HuH-7.5 (cell line): ENCODE measurements at regions not wholly inside any gene's neighbourhood (a gene's known extent, or its start where the extent isn't known, plus 50 kb on each side); places are given as distances from the start of the nearest gene placed in this dataset.
"Not testable (repeated sequence)": the region's sequence is repeated elsewhere in the genome, so short reads cannot be mapped to it uniquely, and the experiment has no call there.

Experiments used
- DNase-seq: peaks from one replicate; pipeline ENCODE4 v3.0.0; 2011; ENCODE audit warnings: low spot score

DNA sequence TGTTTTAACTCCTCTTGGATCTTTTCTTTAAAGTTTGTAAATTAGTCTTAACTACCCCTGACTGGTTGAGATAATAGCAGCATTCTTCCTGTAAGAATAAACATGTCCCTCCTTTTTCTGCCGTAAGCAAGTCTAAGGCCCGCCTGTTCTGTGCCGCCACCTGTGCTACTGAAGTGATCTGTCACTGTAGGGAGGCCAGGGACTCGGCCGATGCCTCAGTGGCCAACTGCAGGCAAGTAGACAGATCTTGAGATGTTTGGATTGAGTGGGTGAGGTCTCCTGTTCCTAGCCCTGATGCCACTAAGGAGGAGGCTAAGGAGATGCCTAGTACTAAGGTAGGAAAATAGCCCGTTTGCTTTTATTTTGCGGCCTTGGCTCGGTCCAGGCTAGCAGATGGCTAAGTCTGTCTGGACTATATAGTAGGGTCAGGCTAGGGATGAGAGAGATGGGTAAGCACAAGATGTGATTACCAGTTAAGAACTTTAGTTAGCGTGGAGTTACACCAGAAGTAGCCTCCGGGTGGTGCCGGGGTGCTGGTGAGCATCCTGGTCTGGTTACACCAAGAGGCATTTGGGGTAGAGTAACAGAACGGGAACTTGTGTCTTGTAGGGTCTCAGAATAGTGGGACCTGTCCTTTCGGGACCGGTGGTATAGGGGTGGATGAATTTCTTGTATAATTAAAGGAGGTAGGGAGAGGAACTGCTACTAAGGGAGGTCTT lies 584.2 kb downstream of the SUCLG1 start:
- no peak for DNase-seq

GRCh38 chr2:83874066-83874465 lies 585.0 kb downstream of the SUCLG1 start:
- DNase-seq, result no peak

GRCh38 chr2:83873110-83873509 lies 586.0 kb downstream of the SUCLG1 start:
- no peak for DNase-seq

- DNase-seq, result no peak
Observed at GRCh38 chr2:83866211-83866610, 592.9 kb downstream of the SUCLG1 start.

DNA sequence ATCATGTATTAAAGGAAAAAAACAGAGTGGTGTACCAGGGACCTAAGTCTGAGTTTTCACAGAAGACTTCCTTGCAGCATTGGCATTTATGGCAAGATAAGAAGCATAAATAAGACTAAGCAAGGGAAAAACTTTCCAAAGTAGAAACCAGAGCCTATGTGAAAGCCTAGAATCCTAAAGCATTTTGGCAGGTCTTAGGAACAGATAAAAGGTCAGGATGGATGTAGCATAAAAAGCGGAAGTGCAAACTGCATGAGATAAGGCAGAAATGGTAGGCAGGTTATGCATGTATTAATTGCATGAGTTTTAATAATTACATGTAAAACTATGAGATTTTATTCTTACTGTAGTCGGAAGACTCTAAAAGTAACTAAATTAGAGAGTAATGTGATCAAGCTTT lies 596.5 kb downstream of the SUCLG1 start:
- no peak for DNase-seq

DNA sequence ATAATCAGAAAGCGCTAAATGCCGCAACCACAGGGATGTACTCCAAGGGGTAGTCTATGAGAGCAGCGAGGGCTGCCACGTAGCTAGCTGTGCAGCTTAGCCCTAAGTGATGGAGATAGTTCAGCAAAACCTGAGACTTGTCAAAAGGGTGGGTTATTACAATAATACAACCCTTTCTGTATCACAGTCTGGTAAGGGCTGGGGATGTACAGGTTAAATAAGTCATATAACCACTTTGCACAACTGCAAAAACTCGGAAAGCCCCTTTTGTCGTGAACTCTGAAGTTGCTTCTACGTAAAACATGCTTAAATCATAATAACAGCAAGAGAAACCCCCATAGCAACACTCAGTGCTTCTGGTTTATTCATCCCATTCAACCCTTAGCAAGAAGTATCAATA lies 598.8 kb downstream of the SUCLG1 start:
- no peak for DNase-seq

GRCh38 chr2:83859553-83859952 lies 599.5 kb downstream of the SUCLG1 start:
- no peak for DNase-seq

- DNase-seq, result no peak
Observed at GRCh38 chr2:83851066-83851465, 608.0 kb downstream of the SUCLG1 start.

DNA sequence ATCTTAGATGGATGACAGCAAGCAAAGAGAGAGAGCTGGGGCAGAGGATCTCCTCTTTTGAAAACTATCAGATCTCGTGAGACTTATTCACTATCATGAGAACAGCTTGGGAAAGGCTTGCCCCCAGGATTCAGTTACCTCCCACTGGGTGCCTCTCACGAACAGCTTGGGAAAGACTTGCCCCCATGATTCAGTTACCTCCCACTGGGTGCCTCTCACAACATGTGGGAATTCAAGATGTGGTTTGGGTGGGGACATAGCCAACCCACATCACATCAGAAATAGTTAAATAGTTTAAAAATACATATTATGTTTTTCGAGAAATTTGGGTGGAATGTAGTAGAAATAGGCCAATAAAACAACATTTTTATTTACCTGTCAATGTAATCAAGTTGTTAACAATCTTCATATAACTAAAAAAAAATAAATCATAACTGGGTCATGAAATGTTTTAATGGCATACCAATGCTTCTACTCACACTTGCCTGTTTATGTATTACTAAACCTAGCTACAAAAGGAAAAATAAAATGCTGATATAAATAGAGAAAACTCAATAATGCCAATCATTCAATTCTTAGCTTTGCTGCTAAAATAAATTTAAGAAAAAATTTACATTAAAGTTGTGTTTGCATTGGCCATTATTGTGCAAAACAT lies 608.9 kb downstream of the SUCLG1 start:
- no peak for DNase-seq

DNA sequence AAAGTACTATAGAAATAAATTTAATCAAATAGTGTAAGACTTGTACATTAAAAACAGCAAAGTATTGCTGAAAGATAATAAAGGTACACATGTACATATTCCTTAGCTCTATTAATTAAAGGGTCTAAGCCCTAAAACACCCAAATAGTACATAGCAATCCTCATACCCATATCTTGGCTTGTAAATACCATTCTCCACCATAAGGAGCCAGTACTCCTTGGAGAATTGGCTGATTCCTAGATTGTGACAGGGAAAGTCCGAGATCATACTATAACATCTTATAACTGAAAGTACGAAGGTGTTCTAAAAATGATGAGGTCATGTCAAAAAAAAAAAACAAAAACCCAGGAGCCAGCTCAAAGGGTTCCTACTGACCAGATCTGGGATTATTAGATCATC lies 614.6 kb downstream of the SUCLG1 start:
- DNase-seq, result no peak

DNA sequence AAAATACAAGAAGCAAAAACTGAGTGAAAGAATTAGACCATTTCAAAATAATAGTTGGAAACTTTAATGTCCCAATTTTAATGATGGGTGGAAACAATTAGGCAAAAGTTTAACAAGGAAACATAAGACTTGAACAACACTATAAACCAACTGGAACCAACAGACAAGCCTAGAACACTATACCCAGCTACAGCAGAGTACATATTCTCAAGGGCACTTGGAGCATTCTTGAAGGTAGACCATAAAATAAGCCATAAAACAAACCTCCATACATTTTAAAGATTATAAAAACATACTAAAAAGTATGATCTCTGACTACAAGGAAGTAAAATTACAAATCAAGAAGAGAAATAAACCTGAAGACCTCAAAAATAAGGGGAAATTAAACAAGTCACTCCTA lies 616.7 kb downstream of the SUCLG1 start:
- DNase-seq, result no peak

DNA sequence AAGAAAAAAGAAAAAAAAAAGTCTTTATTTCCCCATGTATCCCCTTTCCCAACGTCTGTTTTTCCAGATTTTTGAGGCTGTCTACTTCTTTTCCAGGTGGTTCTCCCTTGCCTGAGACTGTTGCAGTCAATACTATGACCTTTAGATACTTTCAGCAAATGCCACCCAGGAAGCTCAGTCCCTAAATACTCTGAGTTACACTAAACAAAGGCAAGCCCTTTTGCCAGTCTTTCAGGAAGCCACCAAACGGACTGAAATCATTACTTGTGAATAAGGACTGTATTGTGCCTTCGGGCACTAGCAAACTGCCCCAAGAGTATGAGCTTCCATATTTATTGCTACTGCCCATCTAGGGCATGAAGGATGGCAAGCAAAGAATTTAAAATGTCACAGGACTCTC lies 621.3 kb downstream of the SUCLG1 start:
- no peak for DNase-seq

DNA sequence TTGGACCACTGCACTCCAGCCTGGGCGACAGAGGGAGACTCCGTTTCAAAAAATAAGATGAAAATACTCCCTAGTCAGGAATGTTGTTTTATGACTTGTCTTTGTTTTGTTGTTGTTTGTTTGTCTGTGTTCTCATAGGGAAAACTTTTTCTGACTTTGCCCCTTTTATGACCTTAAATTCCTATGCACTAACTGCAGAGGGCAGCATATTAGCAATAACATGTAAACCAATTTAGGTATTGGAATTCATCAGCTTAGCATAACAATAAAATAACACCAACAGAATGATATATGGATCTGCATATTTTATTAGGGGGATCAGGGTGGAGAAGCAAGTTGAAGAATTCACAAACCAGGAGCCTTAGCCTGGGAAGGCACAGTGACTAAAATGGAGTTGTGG lies 631.5 kb downstream of the SUCLG1 start:
- no peak for DNase-seq

DNA sequence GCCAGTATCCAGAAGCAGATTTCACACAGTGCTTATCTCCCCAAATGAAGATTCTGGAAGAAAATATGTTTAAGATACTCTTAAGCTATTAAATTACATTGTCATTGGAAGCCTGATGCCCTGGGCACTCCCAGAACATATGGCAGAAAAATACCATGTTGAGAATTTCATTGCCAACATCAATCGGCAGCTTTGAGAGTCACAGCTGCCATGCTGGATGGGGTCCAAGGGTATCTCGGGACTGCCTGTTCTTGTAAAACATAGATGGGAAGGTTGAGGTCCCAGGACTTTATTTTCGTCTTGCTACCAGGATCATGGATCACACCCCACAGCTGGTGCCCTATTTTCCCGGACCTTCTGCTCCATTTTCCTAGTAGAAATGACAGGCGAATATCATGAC lies 632.5 kb downstream of the SUCLG1 start:
- DNase-seq, result no peak

- DNase-seq, result no peak
Observed at GRCh38 chr2:83823229-83823628, 635.9 kb downstream of the SUCLG1 start.

DNA sequence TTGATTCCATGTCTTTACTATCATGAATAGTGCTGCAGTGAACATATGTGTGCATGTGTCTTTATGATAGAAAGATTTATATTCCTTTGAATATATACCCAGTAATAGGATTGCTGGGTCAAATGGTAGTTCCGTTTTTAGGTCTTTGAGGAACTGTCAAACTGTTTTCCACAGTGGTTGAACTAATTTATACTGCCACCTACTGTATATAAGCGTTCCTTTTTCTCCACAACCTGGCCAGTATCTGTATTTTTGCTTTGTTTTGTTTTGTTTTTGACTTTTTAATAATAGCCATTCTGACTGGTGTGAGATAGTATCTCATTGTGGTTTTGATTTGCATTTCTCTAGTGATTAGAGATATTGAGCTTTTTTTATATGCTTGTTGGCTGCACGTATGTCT lies 641.6 kb downstream of the SUCLG1 start:
- DNase-seq, result no peak

DNA sequence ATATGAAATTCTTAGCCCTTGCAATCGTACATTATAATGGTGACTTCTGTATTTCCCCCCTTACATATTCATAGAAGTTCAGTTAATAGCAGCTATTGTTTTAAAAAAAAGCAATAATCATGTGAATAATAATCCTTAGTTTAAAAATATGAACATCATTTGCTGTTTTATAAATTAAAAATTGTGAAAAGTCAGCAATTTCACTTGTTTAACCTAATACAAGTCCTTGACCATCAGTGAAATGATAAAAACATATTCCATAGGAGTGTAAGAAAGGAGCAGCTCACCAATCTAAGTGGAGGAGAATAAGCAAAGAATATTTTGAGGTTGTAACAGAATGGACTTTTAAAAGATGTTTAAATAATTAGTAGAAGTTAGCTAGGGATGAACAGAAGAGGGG lies 650.2 kb downstream of the SUCLG1 start:
- DNase-seq, result no peak

DNA sequence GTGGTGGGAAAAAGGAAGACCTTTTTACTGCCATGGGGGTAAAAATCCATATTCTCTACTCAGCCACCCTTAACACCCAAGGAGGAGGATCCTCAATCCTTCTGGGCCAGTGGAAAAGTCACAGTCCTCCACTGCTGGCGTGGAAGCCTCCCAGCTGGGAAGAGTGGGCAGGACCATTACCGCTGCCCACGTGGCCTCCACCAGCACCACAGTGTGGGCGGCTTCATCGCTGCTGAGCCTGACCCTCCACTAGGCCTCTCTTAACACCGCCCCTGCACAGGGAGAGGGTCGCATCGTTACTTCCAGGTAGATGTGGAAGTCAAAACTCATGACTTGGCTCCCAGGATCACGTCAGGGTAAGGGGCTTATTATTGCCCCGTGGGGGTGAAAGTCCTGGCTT lies 656.5 kb downstream of the SUCLG1 start:
- DNase-seq, result no peak

- no peak for DNase-seq
Observed at GRCh38 chr2:83795777-83796176, 663.3 kb downstream of the SUCLG1 start.

DNA sequence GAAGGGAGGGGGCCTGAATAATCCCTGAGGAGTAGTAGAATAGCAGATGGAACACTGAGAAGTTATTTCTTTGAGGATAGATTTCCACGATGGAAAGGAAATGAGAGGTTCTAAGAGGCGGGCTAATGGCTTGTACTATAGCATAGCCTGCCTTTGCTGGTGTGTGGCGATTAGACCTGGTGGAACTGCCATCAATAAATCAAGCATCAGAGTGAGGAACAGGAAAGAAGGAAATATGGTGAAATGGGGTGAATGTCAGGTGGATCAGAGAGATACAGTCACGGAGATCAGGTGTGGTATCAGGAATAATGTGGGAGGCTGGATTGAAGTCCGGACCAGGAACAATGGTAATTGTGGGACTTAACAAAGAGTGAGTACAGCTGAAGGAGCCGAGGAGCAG lies 668.6 kb downstream of the SUCLG1 start:
- not testable (repeated sequence) for DNase-seq

DNA sequence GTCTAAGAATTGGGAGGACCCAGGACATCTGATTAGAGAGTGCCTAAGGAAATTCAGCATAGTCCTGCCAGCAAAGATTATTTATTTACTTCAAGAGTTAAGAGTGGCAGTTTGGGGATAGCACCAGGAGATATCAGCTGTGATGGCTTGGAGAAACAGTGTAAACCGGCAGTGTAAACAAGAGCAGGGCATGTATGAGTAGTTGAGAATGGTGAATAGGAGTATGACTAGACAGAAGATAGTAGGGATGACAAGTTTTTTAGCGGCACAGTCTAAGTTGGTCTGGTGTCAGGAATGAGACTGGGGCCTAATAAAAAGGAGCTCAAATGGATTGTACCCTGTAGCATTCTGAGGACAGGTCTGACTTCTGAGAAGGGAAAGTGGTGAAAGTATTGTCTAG lies 669.4 kb downstream of the SUCLG1 start:
- DNase-seq, result not testable (repeated sequence)

DNA sequence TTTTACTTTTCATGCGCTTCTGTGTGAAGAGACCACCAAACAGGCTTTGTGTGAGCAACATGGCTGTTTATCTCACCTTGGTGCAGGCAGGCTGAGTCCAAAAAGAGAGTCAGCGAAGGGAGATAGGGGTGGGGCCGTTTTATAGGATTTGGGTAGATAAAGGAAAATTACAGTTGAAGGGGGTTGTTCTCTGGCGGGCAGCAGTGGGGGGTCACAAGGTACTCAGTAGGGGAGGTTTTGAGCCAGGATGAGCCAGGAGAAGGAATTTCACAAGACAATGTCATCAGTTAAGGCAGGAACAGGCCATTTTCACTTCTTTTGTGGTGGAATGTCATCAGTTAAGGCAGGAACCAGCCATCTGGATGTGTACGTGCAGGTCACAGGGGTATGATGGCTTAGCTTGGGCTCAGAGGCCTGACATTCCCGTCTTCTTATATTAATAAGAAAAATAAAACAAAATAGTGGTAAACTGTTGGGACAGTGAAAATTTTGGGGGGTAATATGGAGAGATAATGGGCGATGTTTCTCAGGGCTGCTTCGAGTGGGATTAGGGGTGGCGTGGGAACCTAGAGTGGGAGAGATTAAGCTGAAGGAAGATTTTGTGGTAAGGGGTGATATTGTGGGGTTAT lies 670.0 kb downstream of the SUCLG1 start:
- DNase-seq, result not testable (repeated sequence)

GRCh38 chr2:83787189-83787588 lies 671.9 kb downstream of the SUCLG1 start:
- no peak for DNase-seq

- DNase-seq, result no peak
Observed at GRCh38 chr2:83786140-83786539, 672.9 kb downstream of the SUCLG1 start.
